IPS DF 4.7 (cell line): ENCODE measurements at regions not wholly inside any gene's neighbourhood (a gene's known extent, or its start where the extent isn't known, plus 50 kb on each side); places are given as distances from the start of the nearest gene placed in this dataset.
"Not testable (repeated sequence)": the region's sequence is repeated elsewhere in the genome, so short reads cannot be mapped to it uniquely, and the experiment has no call there.

Experiments used
- DNase-seq: peaks from one replicate; pipeline ENCODE4 v3.0.0-alpha.2; 2013; ENCODE audit warnings: low spot score; ENCODE audit errors: extremely low read depth

- DNase-seq: not testable (repeated sequence)
These were observed 75.3 kb upstream of the OR4F16 start for GRCh38 chr1:761791-762190.

GRCh38 chr1:771449-771848 is 85.0 kb upstream of the OR4F16 start:
- DNase-seq: not testable (repeated sequence)

GRCh38 chr1:777480-778180 is 91.2 kb upstream of the OR4F16 start:
- not testable (repeated sequence) for DNase-seq

GRCh38 chr1:778451-779278 is 92.2 kb upstream of the OR4F16 start:
- peak; percentile 71 for DNase-seq

- DNase-seq: not testable (repeated sequence)
These were observed 93.2 kb upstream of the OR4F16 start for GRCh38 chr1:779621-780020.

- DNase-seq: no peak
These were observed 102.4 kb upstream of the OR4F16 start for GRCh38 chr1:788835-789234.

- not testable (repeated sequence) for DNase-seq
These were observed 103.2 kb upstream of the OR4F16 start for GRCh38 chr1:789606-790005.

- DNase-seq: not testable (repeated sequence)
These were observed 104.0 kb upstream of the OR4F16 start for GRCh38 chr1:790388-790930.

- DNase-seq: not testable (repeated sequence)
These were observed 107.9 kb upstream of the OR4F16 start for GRCh38 chr1:794310-794709.

GRCh38 chr1:794918-795584 is 108.6 kb upstream of the OR4F16 start:
- not testable (repeated sequence) for DNase-seq

GRCh38 chr1:797649-798048 is 111.2 kb upstream of the OR4F16 start:
- not testable (repeated sequence) for DNase-seq

GRCh38 chr1:800397-800796 is 113.9 kb upstream of the OR4F16 start:
- DNase-seq: not testable (repeated sequence)

- not testable (repeated sequence) for DNase-seq
These were observed 118.1 kb upstream of the OR4F16 start for GRCh38 chr1:804378-805115.

GRCh38 chr1:805310-805709 is 118.4 kb upstream of the SAMD11 start:
- DNase-seq: not testable (repeated sequence)

- not testable (repeated sequence) for DNase-seq
These were observed 116.7 kb upstream of the SAMD11 start for GRCh38 chr1:807066-807465.

- DNase-seq: not testable (repeated sequence)
These were observed 115.9 kb upstream of the SAMD11 start for GRCh38 chr1:807699-808390.

- DNase-seq: not testable (repeated sequence)
These were observed 112.8 kb upstream of the SAMD11 start for GRCh38 chr1:810949-811348.

- DNase-seq: not testable (repeated sequence)
These were observed 111.1 kb upstream of the SAMD11 start for GRCh38 chr1:812535-813127.

- DNase-seq: not testable (repeated sequence)
These were observed 109.2 kb upstream of the SAMD11 start for GRCh38 chr1:814543-814942.
